Type B pancreatic cell (in vitro differentiated cells): ENCODE measurements at regions not wholly inside any gene's neighbourhood (a gene's known extent, or its start where the extent isn't known, plus 50 kb on each side); places are given as distances from the start of the nearest gene placed in this dataset.

ENCODE experiments used
- DNase-seq: peaks from one replicate; pipeline ENCODE4 v3.0.0; 2021; ENCODE audit warnings: mixed read lengths; ENCODE audit not compliant: unreplicated experiment; ENCODE audit errors: extremely low spot score
- H3K27ac Mint-ChIP-seq: 2 replicates; pipeline ENCODE4 v1.8.0; 2021; ENCODE audit warnings: mild to moderate bottlenecking, mixed read lengths
- H3K27me3 Mint-ChIP-seq: 2 replicates; pipeline ENCODE4 v1.8.0; 2021; ENCODE audit warnings: mixed read lengths
- H3K36me3 Mint-ChIP-seq: 2 replicates; pipeline ENCODE4 v1.8.0; 2021; ENCODE audit warnings: mixed read lengths
- H3K4me1 Mint-ChIP-seq: one replicate; pipeline ENCODE4 v1.8.0; 2021; ENCODE audit warnings: mixed read lengths; ENCODE audit not compliant: unreplicated experiment
- H3K4me3 Mint-ChIP-seq: 2 replicates; pipeline ENCODE4 v1.8.0; 2021; ENCODE audit warnings: mild to moderate bottlenecking, mixed read lengths
- H3K9me3 Mint-ChIP-seq: 2 replicates; pipeline ENCODE4 v1.8.0; 2021; ENCODE audit warnings: mixed read lengths
- CTCF ChIP-seq: fragments of 200-600 bp; sonication (generic); conservative IDR thresholded peaks from 2 replicates; pipeline ENCODE4 v1.5.0; 2021; ENCODE audit warnings: antibody characterized with exemption, mild to moderate bottlenecking

DNA sequence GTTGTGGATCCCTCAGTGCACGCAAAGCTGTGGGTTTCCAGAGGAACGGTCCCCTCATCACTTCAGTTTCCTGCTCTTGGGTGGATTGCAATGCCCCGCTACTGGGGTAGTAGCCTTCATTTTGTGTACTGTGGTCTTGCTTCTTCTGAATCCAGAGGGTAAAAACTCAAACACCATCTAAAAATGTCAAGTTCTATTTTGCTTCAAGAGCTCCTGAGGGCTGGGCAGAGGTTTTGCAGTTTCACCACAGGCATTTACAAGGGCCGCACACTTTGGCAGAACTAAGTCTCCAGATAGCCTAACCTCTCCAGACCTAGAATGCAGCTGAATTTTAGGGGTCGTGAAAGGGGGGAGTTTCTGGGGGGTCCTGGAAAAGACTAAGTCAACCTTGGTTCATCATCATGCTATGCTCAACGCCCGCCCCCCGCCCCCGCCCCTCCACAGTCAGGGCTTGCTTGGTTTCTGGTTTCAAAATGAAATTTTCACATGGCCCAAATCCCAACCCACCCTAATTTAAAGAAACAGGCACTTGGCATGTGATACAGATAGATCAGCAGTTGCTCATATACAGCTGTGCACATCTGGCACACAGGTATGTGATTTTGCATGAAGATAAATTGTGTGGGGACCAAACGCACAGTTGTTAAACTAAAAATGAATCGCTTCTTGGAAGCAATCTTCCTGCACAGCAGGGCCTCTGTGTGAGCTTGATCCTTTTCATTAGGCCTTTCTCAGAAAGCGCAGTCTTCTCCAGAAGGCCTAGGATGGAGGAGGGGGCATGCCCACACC, 329.6 kb downstream of the OSR1 start:
- no peak for DNase-seq
- H3K4me3 Mint-ChIP-seq, result no peak overlapping the region
- H3K36me3 Mint-ChIP-seq, result no peaks in the 10 kb centered on the region
- H3K27me3 Mint-ChIP-seq, result no peaks in the 10 kb centered on the region
- no peak for TF ChIP-seq CTCF
- peaks cover 27% of the 10 kb centered on the region for H3K4me1 Mint-ChIP-seq
- H3K27ac Mint-ChIP-seq, result no peak overlapping the region
- H3K9me3 Mint-ChIP-seq, result no peaks in the 10 kb centered on the region

- H3K27me3 Mint-ChIP-seq, result no peaks in the 10 kb centered on the region
- TF ChIP-seq CTCF, result no peak
- H3K4me1 Mint-ChIP-seq, result peaks cover 27% of the 10 kb centered on the region
- H3K4me3 Mint-ChIP-seq, result no peak overlapping the region
- H3K9me3 Mint-ChIP-seq, result no peaks in the 10 kb centered on the region
- no peaks in the 10 kb centered on the region for H3K36me3 Mint-ChIP-seq
- DNase-seq, result no peak
- no peak overlapping the region for H3K27ac Mint-ChIP-seq
Observed at GRCh38 chr2:19027626-19028025, 330.8 kb downstream of the OSR1 start.

DNA sequence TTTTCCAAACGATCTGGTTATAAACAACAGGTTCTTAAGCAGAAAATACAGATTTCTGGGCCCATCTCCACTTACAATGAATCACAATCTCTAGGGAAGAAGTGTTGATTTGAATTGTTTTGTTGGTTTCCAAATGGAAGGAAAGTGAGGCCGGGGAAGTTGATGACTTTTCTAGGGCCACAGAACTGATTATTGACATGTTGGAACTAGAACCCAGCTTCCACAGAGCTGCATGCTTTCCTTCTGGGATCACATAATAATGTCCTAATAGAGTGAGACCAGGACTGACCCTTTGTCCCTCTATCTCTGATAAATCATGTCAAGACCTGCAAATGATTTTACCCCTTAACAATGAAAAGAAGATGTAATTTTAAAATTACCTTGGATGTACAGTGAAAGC, 332.2 kb downstream of the OSR1 start:
- no peak overlapping the region for H3K27ac Mint-ChIP-seq
- no peak for TF ChIP-seq CTCF
- no peak for DNase-seq
- H3K36me3 Mint-ChIP-seq, result no peaks in the 10 kb centered on the region
- no peaks in the 10 kb centered on the region for H3K27me3 Mint-ChIP-seq
- no peak overlapping the region for H3K4me3 Mint-ChIP-seq
- peaks cover 36% of the 10 kb centered on the region for H3K4me1 Mint-ChIP-seq
- peaks cover under 1% of the 10 kb centered on the region for H3K9me3 Mint-ChIP-seq

DNA sequence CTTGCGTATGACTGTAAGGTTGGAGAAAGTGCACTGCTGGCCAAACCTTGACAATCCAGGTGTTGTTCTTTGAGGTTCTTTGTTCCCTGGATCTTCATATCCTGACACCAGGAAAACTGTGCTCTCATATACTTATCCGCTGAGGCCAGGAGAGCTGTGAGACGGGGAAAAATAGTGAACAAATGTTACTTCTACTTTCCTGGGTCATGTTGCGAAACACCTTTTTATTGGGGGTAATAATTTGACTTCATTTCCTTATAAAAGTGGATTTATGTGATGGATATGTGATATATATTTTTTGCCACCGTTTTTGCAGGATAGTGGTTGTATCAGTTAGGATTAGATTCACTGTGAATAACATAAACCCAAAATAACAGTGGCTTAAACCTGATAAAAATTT, 336.1 kb downstream of the OSR1 start:
- Mint-ChIP-seq H3K9me3 (peaks cover 9% of the 10 kb centered on the region), H3K27ac (peak overlapping the region; percentile 21), H3K4me3 (no peak overlapping the region), H3K27me3 (no peaks in the 10 kb centered on the region), H3K4me1 (peaks cover 17% of the 10 kb centered on the region), H3K36me3 (no peaks in the 10 kb centered on the region)
- no peak for TF ChIP-seq CTCF
- DNase-seq, result no peak

- no peak for TF ChIP-seq CTCF
- H3K27me3 Mint-ChIP-seq, result no peaks in the 10 kb centered on the region
- H3K27ac Mint-ChIP-seq, result peak overlapping the region; percentile 21
- H3K9me3 Mint-ChIP-seq, result peaks cover 9% of the 10 kb centered on the region
- H3K4me3 Mint-ChIP-seq, result no peak overlapping the region
- peaks cover 16% of the 10 kb centered on the region for H3K4me1 Mint-ChIP-seq
- no peak for DNase-seq
- no peaks in the 10 kb centered on the region for H3K36me3 Mint-ChIP-seq
Observed at GRCh38 chr2:19021721-19022120, 336.7 kb downstream of the OSR1 start.

- no peaks in the 10 kb centered on the region for H3K27me3 Mint-ChIP-seq
- no peak for DNase-seq
- H3K9me3 Mint-ChIP-seq, result peaks cover 12% of the 10 kb centered on the region
- H3K36me3 Mint-ChIP-seq, result no peaks in the 10 kb centered on the region
- TF ChIP-seq CTCF, result no peak
- H3K4me1 Mint-ChIP-seq, result peaks cover 12% of the 10 kb centered on the region
- H3K4me3 Mint-ChIP-seq, result no peak overlapping the region
- H3K27ac Mint-ChIP-seq, result peak overlapping the region; percentile 7
Observed at GRCh38 chr2:19021100-19021476, 337.3 kb downstream of the OSR1 start.
